ENCODE measurements at regions not wholly inside any gene's neighbourhood (a gene's known extent, or its start where the extent isn't known, plus 50 kb on each side); places are given as distances from the start of the nearest gene placed in this dataset.
A peak's percentile ranks its signal among the peaks of the same experiment; 100 is the strongest.

GRCh38 chr9:88077071-88077617, 61.1 kb downstream of the SPATA31C2 start:
- DNase-seq (ENCODE audit: low spot score) = no peak

- DNase-seq (ENCODE audit: low spot score) = peak; percentile 8
Observed at GRCh38 chr9:88076286-88077070, 61.8 kb downstream of the SPATA31C2 start.

- DNase-seq (ENCODE audit: low spot score) = peak; percentile 43
Observed at GRCh38 chr9:88075966-88076285, 62.3 kb downstream of the SPATA31C2 start.

DNA sequence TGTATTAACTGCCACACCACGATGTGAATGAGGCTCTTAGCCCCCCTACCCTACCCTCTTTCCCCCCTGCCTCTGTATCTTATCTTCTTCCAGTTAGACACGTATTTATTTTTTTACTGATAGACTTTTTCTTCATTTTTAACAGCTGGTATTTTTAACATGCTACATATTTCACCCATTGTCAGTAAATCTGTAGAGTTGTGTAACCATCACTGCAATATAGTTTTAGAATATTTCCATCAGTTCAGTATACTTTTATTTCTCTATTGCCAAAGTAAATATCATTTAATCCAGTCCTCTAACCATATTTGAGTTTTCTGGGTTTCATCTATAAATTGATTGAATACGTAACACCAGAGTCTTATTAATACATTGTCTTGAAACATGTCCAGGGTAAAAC, 62.8 kb downstream of the SPATA31C2 start:
- no peak for DNase-seq (ENCODE audit: low spot score)

- DNase-seq (ENCODE audit: low spot score) = no peak
Observed at GRCh38 chr9:88074931-88075330, 63.3 kb downstream of the SPATA31C2 start.

DNA sequence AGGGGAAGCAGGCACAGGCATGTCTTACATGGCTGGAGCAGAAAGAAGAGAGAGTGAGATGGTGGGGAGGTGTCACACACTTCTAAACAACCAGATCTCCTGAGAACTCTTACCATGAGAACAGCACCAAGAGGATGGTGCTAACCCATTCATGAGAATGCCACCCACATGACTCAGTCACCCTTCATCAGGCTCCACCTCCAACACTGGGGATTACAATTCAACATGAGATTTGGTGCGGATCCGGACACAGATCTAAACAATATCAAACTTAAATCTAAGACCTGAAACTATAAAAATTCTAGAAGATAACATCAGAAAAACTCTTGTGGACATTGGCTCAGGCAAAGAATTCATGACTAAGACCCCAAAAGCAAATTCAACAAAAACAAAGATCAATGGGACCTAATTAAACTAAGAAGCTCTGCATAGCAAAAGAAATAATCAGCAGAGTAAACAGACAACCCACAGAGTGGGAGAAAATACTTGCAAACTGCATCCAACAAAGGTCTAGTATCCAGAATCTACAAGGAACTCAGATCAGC, 65.4 kb downstream of the SPATA31C2 start:
- no peak for DNase-seq (ENCODE audit: low spot score)

DNA sequence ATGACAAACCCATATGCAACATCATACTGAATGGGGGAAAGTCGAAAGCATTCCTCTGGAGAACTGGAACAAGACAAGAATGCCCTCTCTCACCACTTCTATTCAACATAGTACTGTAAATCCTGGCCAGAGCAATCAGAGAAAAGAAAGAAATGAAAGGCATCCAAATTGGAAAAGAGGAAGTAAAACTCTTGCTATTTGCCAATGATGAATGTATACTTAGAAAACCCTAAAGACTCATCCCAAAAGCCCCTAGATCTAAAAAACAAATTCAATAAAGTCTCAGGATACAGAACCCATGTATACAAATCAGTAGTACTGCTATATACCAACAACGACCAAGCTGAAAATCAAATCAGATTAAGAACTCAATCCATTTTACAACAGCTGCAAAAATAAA, 66.9 kb downstream of the SPATA31C2 start:
- DNase-seq (ENCODE audit: low spot score) = no peak

DNA sequence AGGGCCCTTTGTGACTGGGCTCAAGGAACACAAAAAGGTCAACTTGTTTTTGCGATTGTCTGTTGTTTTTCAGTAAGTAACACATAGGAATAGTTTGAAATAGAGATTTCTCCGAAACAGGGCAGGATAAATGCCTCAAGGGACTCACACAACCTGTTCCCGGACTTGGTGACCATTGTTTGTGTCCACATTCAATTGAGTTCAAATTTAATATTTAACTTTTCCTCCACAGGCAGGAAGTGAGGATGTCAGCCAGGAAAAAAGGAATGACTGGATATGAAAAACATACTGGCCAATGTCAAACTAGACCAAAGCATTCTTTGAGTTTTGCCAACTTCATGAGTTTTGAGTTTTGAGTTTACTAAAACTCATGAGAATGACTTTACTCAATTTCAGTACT, 72.7 kb downstream of the SPATA31C2 start:
- no peak for DNase-seq (ENCODE audit: low spot score)

GRCh38 chr9:88064554-88064953, 73.7 kb downstream of the SPATA31C2 start:
- no peak for DNase-seq (ENCODE audit: low spot score)

GRCh38 chr9:88060746-88061145, 77.5 kb downstream of the SPATA31C2 start:
- DNase-seq (ENCODE audit: low spot score) = no peak

- DNase-seq (ENCODE audit: low spot score) = no peak
Observed at GRCh38 chr9:88059469-88059868, 78.8 kb downstream of the SPATA31C2 start.

DNA sequence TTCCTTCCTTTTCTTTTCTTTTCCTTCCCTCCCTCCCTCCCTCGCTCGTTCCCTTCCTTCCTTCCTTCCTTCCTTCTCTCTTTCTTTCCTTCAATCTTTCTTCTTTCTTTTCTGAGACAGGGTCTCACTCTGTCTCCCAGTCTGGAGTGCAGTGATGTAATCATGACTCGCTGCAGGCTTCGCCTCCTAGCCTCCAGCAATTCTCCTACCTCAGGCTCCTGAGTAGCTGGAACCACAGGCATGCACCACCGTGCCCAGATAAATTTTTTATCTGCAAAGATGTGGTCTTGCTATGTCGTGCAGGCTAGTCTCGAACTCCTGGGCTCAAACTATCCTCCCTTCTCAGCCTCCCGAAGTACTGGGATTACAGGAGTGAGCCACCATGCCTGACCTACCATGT, 81.4 kb downstream of the SPATA31C2 start:
- no peak for DNase-seq (ENCODE audit: low spot score)

DNA sequence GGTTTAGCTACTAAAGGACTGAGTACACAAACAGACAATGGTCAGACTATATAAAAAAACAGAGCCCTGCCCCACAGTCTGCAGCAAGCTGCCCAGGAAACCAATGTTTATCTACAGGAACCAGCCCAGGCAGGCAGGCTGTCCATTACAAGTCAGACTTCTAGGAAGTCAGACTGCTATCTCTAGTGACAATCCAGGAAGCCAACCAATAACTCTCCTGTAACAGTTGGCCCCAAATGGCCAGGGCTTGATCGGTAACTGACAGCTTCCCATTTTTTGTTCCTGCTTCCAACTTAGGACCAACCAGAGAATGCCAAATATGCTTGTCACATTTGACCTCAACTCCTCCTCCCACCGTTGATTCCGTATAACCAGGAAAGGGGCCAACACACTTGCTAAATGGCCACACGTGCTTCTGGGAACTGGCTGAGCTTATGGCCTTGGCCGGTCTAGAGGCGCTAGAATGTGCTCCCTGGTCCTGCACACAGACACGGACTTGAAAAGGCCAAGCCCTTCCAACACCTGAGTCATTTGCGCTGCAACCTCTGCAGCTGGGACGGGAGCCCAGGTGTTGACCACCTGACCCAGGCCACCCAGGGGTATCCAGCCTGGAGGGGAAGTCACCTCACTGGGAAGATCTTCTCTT, 79.6 kb upstream of the CDK20 start:
- no peak for DNase-seq (ENCODE audit: low spot score)

DNA sequence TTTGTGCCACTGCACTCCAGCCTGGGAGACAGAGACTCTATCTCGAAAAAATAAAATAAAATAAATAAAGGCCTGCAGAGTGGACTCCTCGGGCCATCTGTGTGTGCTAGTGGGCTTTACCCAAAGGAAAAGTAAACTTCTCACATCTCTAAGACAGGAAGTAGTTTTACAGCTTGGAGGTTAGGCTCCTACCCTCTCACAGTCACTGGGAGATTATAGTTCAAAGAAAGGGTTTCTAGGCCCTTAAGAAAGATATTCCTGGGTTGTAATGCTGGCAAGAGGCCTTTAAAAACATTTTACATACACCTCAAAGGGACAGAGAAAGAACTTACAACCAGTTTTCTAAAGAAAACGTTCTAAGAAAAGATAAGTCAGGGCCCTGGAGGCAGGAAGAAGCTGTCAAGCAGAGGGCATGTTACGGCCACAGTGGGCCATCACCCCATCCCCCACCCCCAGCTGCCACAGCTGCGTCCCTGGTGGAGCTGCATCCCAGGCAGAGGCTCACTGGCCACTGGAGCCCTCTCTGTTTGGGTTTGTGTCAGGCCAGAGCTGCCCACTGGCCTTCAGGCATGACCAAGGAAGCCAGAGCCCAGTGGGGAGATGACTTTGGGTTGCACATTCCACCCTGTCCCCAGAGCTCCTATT, 78.1 kb upstream of the CDK20 start:
- no peak for DNase-seq (ENCODE audit: low spot score)

DNA sequence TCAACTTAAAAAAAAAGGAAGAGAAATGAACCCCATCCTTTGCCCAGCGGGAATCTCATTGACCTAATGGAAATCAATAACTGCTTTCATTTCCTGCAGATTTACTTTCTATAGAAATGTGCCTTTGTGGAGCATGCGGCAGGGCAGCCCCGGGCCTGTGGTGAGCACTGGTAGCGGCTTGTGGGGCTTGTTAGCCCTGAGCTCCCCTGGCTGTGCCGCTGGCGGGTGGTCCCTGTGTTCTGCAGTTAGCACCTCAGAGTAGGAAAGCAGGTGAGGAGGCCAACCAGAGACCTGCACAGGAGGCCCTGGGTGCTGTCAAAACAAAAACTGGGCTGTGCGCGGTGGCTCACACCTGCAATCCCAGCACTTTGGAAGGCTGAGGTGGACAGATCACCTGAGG, 76.8 kb upstream of the CDK20 start:
- DNase-seq (ENCODE audit: low spot score) = no peak

- no peak for DNase-seq (ENCODE audit: low spot score)
Observed at GRCh38 chr9:88049677-88050307, 75.5 kb upstream of the CDK20 start.

DNA sequence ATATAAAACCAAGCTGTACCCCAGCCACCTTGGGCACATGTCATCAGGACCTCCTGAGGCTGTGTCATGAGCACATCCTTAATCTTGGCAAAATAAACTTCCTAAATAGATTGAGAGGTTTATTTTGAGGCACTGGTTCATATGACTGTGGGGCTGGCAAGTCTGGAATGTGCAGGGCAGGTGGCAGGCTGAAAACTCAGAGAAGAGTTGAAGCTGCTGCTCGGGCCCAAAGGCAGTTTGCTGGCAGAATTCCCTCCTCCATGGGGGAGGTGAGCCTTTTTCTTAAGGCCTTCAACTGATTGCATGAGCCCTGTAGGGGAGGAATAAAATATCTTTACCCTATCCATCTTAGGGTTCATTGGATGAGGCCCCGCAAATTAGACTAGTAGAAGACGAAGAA, 72.2 kb upstream of the CDK20 start:
- no peak for DNase-seq (ENCODE audit: low spot score)

- no peak for DNase-seq (ENCODE audit: low spot score)
Observed at GRCh38 chr9:88045686-88046085, 71.4 kb upstream of the CDK20 start.

- DNase-seq (ENCODE audit: low spot score) = no peak
Observed at GRCh38 chr9:88044200-88044599, 69.9 kb upstream of the CDK20 start.

GRCh38 chr9:88043647-88044046, 69.3 kb upstream of the CDK20 start:
- DNase-seq (ENCODE audit: low spot score) = no peak

DNA sequence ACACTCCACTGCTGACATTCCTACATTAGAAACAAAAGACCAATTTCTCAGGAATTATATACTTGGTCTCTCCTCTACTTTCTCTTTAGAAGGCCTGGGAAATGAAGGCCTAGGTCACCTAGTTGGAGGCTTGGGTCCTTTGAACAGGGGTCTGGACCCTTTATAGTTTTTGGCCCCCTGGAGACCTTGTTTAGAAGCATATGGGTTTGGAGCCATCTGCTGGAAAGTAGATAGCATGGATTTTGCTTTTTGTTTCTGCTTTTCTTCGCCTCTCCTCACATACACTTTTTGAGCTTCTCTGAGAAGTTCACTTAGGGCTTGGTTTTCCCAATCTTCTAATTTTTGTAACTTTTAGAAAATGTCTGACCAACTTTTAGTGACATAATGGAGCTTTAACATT, 67.1 kb upstream of the CDK20 start:
- DNase-seq (ENCODE audit: low spot score) = peak; percentile 0

GRCh38 chr9:88037285-88037845, 63.0 kb upstream of the CDK20 start:
- no peak for DNase-seq (ENCODE audit: low spot score)

Measured in globus pallidus (tissue), 1 donor.